ENCODE measurements at regions not wholly inside any gene's neighbourhood (a gene's known extent, or its start where the extent isn't known, plus 50 kb on each side); places are given as distances from the start of the nearest gene placed in this dataset.
A peak's percentile ranks its signal among the peaks of the same experiment; 100 is the strongest.

GRCh38 chr18:56100090-56100722, 512.2 kb upstream of the TCF4 start:
- DNase-seq (ENCODE audit: low spot score) = no peak
- ATAC-seq = no peak

GRCh38 chr18:56097621-56098020, 509.6 kb upstream of the TCF4 start:
- ATAC-seq (no peak), DNase-seq (ENCODE audit: low spot score) (no peak)

GRCh38 chr18:56096861-56097260, 508.9 kb upstream of the TCF4 start:
- no peak for ATAC-seq

GRCh38 chr18:56089612-56090258, 501.7 kb upstream of the TCF4 start:
- no peak for ATAC-seq
- DNase-seq (ENCODE audit: low spot score) = no peak

More at GRCh38 chr18:56096861-56097260, 508.9 kb upstream of the TCF4 start:
- DNase-seq (ENCODE audit: low spot score) = no peak

- no peak for DNase-seq (ENCODE audit: low spot score)
- no peak for ATAC-seq
These were observed 498.8 kb upstream of the TCF4 start for GRCh38 chr18:56086786-56087185.

- no peak for DNase-seq (ENCODE audit: low spot score)
- no peak for ATAC-seq
These were observed 498.2 kb upstream of the TCF4 start for GRCh38 chr18:56086176-56086575.

- DNase-seq (ENCODE audit: low spot score) (no peak), ATAC-seq (no peak)
These were observed 497.6 kb upstream of the TCF4 start for GRCh38 chr18:56085551-56085950.

GRCh38 chr18:56083523-56084287, 495.7 kb upstream of the TCF4 start:
- ATAC-seq = no peak
- DNase-seq (ENCODE audit: low spot score) = no peak

GRCh38 chr18:56083097-56083521, 495.1 kb upstream of the TCF4 start:
- peak; percentile 55 for ATAC-seq
- DNase-seq (ENCODE audit: low spot score) = peak; percentile 44

GRCh38 chr18:56076723-56077122, 488.7 kb upstream of the TCF4 start:
- ATAC-seq = no peak
- no peak for DNase-seq (ENCODE audit: low spot score)

- no peak for DNase-seq (ENCODE audit: low spot score)
- no peak for ATAC-seq
These were observed 480.7 kb upstream of the TCF4 start for GRCh38 chr18:56068701-56069100.

GRCh38 chr18:56067969-56068671, 480.1 kb upstream of the TCF4 start:
- DNase-seq (ENCODE audit: low spot score) = no peak
- ATAC-seq = no peak

- no peak for DNase-seq (ENCODE audit: low spot score)
- no peak for ATAC-seq
These were observed 479.4 kb upstream of the TCF4 start for GRCh38 chr18:56067214-56067894.

- no peak for ATAC-seq
- no peak for DNase-seq (ENCODE audit: low spot score)
These were observed 478.7 kb upstream of the TCF4 start for GRCh38 chr18:56066524-56067213.

GRCh38 chr18:56065086-56065485, 477.1 kb upstream of the TCF4 start:
- no peak for DNase-seq (ENCODE audit: low spot score)
- no peak for ATAC-seq

GRCh38 chr18:56062931-56063330, 474.9 kb upstream of the TCF4 start:
- DNase-seq (ENCODE audit: low spot score) = no peak
- peak; percentile 65 for ATAC-seq

GRCh38 chr18:56060967-56061541, 473.1 kb upstream of the TCF4 start:
- ATAC-seq = no peak
- no peak for DNase-seq (ENCODE audit: low spot score)

- DNase-seq (ENCODE audit: low spot score) = no peak
- ATAC-seq = peak; percentile 88
These were observed 464.2 kb upstream of the TCF4 start for GRCh38 chr18:56052202-56052601.

- no peak for DNase-seq (ENCODE audit: low spot score)
- no peak for ATAC-seq
These were observed 456.2 kb upstream of the TCF4 start for GRCh38 chr18:56044239-56044638.

GRCh38 chr18:56043641-56044061, 455.7 kb upstream of the TCF4 start:
- ATAC-seq = peak; percentile 95
- DNase-seq (ENCODE audit: low spot score) = peak; percentile 58

Data from left lobe of liver (tissue), 2 donors.